ENCODE measurements at regions not wholly inside any gene's neighbourhood (a gene's known extent, or its start where the extent isn't known, plus 50 kb on each side); places are given as distances from the start of the nearest gene placed in this dataset.
"Not testable (repeated sequence)": the region's sequence is repeated elsewhere in the genome, so short reads cannot be mapped to it uniquely, and the experiment has no call there.

DNA sequence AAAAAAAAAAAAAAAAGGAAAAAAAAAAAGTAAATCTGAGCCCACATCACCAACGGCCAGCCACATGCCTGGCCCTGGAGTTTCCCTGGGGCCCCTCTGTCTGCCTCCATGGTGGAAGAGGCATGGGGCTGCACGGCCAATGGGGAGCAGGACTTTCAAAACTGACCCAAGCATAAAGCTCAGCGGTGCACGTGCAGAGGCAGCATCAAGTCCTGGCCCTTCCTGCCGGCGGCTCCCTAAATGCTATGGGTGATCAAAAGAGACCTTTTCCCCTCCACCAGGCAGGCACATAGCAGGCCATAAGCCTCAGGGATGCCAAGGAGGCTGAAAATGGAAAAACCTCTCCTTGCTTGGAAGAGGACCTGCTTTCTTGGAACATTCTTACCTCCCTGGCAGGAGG lies 94.3 kb downstream of the OAT start:
- no peak for DNase-seq

DNA sequence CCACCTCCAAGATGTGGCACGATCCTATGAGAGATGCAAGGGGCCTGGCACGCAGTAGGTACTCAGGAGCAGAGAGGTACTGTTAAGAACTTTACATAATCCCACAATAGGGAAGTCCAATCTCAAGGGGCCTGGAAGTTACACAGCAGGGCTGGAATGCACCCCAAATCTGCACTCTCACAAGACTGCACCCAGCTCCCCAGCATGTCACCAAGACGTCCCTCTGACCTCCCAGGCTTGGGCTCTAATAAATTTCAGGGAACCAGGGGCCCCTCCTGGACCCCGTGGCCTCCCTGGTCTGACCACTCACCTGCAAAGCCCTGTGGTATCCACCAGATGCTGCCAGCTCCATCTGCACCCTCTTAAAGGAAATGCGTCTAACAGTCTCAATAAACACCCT lies 94.9 kb downstream of the OAT start:
- no peak for DNase-seq

DNA sequence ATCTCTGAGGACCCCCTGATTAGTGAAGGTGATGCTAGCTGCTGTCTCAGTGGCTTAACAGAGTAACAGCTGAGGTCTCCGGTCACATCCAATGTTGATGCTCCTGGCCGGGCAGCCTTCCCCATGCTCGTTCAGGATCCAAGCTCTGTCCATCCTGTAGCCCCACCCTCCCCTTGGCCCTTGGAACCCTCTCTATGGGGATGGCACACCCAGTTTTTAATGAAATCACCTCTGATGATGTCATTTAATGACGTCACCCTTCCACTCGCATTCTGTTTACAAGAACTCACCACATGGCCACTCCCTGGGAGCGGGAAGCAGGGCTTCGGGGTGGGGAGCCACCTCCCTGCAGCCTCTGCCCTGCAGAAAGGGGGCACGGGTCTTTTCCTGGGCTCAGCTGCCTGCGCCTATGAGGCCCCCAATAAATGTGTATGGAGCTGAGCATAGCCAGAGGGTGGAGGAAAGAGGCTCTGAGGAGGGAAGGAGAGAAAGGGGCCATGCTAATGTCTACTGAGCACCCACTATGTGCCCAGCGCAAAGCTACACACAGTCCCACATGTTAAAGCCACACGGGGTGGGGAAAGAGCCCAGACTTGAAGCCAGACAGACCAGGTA lies 95.5 kb downstream of the OAT start:
- DNase-seq, result no peak

DNA sequence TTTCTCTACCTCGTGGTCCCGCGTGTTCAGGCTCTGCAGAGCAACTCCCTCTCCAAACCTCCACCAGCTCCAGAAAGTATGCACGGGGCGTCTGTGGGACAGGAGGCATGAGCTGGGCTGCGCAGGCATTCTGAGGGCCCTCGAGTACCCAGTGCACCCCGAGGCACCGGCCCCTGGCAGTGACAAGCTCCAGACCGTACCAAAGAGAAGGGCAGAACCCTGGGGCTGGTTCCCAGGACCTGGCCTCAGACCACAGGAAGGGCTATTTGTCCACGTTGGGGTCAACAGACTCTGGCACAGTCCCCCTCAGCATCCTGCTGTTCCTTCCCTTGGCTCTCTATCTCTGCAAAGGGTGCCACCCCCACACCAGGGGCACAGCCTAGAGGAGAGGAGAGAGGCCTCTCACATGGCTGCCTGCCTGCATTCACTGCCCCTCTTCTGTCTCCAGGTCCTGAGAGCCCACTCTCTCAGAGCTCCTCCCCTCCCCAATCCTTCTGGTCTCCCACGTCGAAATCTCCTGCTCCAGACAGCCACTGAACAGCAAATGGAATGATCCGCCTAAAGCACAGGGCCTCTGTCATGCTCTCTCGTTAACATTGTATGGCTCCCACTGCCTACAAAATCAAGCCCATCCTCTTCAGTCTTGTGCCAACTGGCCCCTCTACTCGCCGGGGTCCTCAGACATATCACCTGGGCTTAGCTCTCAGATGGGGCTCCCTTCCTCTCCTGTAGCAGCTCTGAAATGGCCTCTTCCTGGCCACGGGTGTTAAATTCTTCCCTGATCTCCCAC lies 96.3 kb downstream of the OAT start:
- no peak for DNase-seq

DNA sequence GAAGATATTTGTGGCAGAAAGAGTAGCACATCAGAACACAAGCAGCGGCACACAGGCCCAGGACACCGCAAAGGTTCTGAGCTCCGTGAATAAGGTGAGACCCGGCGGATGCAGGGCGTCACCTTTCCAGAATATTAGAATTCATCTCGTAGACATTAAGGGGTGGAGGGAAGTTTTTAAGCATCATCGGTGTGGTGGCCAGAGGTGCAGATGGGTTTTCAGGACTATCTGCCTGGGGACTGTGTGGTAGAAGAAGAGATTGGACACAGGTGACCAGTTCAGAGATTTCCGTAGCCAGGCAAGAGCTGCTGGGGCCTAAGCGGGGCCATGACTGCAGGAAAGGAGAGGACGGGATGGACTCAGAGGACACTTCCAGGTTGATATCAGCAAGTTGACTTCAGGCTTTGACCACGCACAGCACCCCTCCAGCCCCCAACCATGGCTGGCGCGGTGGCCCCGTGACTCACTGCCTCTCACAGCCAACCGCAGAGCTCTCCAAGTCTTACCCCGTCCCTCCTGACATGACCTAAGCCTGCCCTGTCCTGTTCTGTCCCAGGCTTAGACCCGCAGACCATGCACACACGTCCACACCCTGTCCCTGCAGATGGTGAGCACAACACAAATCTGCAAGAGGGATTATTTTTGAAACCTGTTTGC lies 97.2 kb downstream of the OAT start:
- DNase-seq, result no peak

- no peak for DNase-seq
Observed at GRCh38 chr10:124320778-124321432, 97.8 kb downstream of the OAT start.

DNA sequence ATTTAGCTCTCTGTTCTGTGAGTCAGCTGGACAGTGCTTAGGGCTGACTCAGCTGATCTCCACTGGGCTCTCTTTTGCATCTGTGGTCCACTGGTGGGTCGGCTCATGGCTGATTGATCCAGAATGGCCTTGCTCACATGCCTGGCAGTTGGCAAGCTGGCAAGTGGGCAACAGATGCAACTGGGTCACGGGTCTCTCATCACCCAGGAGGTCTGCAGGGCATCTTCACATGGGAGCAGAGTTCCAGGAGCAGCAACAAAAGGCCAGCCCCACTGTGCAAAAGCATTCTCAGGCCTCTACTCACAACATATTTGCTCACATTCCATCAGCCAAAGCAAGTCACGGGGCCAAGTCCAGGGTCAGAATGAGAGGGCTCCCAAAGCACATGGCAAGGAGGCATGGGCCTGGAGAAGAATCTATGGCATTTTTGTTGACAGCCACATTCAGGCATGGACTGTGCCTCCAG lies 98.8 kb downstream of the OAT start:
- no peak for DNase-seq

DNA sequence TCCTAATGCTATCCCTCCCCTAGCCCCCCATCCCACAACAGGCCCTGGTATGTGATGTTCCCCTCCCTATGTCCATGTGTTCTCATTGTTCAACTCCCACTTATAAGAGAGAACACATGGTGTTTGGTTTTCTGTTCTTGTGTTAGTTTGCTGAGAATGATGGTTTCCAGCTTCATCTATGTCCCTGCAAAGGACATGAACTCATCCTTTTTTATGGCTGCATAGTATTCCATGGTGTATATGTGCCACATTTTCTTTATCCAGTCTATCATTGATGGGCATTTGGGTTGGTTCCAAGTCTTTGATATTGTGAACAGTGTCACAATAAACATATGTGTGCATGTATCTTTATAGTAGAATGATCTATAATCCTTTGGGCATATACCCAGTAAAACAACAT lies 99.2 kb downstream of the OAT start:
- not testable (repeated sequence) for DNase-seq

GRCh38 chr10:124318811-124319210 lies 99.9 kb downstream of the OAT start:
- DNase-seq, result no peak

- DNase-seq, result no peak
Observed at GRCh38 chr10:124318076-124318475, 100.6 kb downstream of the OAT start.

- no peak for DNase-seq
Observed at GRCh38 chr10:124316326-124316725, 102.4 kb downstream of the OAT start.

DNA sequence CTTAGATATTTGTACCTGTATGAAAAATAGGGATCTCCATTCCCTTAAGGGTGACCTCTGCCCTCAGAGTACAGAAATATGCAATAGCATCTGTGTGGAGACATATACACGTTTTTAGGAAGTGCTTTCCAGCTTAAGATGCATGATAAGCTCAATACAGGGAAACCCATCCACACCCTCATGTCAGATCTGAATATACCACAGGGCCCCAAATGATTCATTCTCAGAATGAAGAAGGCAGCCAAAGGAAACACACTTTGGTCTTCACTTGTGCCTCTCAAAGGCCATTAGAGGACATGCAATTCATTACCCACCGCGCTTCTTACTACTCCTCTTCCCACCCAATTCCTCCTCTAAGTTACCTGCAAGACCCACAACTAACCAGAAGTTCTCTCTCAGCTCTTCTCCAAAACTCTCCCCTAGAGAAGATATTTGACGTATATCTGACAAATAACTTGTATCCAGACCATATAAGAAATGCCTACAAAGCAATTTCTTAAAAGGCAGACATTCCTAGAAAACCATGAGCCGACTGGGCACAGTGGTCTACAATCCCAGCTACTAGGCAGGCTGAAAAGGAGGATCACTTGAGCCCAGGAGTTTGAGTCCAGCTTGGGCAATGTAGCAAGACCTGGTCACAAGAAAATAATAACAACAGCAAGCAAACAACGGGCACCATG lies 103.0 kb downstream of the OAT start:
- no peak for DNase-seq

- DNase-seq, result no peak
Observed at GRCh38 chr10:124313374-124313773, 105.3 kb downstream of the OAT start.

GRCh38 chr10:124308811-124309210 lies 109.9 kb downstream of the OAT start:
- no peak for DNase-seq

- DNase-seq, result no peak
Observed at GRCh38 chr10:124308056-124308645, 110.6 kb downstream of the OAT start.

DNA sequence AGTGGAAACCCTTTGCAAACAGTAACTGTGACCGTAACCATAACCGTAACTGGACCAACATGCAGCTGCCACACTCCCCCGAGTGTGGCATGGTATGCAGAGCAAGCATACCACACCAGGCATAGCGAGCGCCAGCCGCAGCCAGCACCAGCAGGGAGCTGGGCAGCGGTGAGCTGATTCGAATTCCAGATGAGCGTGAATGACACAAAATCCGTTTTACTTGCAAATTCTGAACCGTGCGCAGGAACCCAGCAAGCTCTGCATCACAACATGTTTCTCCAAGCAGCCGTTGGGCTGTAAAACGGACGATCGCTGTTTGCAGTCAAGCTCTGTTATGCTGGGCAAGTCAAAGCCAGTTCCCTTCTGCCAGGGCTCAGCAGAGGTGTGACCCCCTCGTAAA lies 111.1 kb downstream of the OAT start:
- no peak for DNase-seq

- no peak for DNase-seq
Observed at GRCh38 chr10:124306922-124307371, 111.8 kb downstream of the OAT start.

- no peak for DNase-seq
Observed at GRCh38 chr10:124306520-124306919, 112.2 kb downstream of the OAT start.

GRCh38 chr10:124305984-124306383 lies 112.7 kb downstream of the OAT start:
- no peak for DNase-seq

GRCh38 chr10:124305131-124305530 lies 113.6 kb downstream of the OAT start:
- no peak for DNase-seq

GRCh38 chr10:124303662-124304418 lies 114.9 kb downstream of the OAT start:
- no peak for DNase-seq

All from cerebellar nuclear complex (tissue), 1 donor.